Naive thymus-derived CD4-positive, alpha-beta T cell (primary cell): ENCODE measurements at regions not wholly inside any gene's neighbourhood (a gene's known extent, or its start where the extent isn't known, plus 50 kb on each side); places are given as distances from the start of the nearest gene placed in this dataset.

Source experiments
- ATAC-seq: fragments of 150-1000 bp; cut with Tn5 transposase; 2 replicates; pipeline ENCODE4 v1.10.0; 2021; ENCODE audit warnings: mild to moderate bottlenecking, moderate library complexity
- CTCF ChIA-PET: fragments of 350-600 bp; sonication (Branson Sonifier 250); formaldehyde crosslinking; loops from one replicate; lab custom pipeline; 2021; ENCODE audit warnings: antibody characterized with exemption; lab: Charles Lee
- POLR2A ChIA-PET: fragments of 350-600 bp; sonication (Branson Sonifier 250); formaldehyde crosslinking; loops from one replicate; lab custom pipeline; 2021; ENCODE audit warnings: antibody characterized with exemption, inconsistent platforms; lab: Charles Lee
- DNase-seq, 9 donors: peaks; one replicate each; pipeline versions ENCODE4 v3.0.0 to v3.0.0-alpha.2; 2020 to 2022; ENCODE audit warnings: mixed read lengths in 1 of 9
- H3K27ac ChIP-seq: one replicate; pipeline ENCODE4 v1.7.0; 2013; ENCODE audit warnings: mild to moderate bottlenecking, low read depth, low read length, moderate library complexity
- H3K27me3 ChIP-seq, 2 donors: one replicate each; pipeline ENCODE4 v1.7.0; 2013; ENCODE audit warnings: low read length in 2 of 2, mild to moderate bottlenecking in 2 of 2, moderate library complexity in 2 of 2; ENCODE audit not compliant: control insufficient read depth in 2 of 2, insufficient read depth in 2 of 2
- H3K36me3 ChIP-seq, 3 experiments: 1 replicate in 2 of 3; 2 replicates in 1 of 3; pipeline ENCODE4 v1.7.0; 2013; ENCODE audit warnings: low read length in 3 of 3, mild to moderate bottlenecking in 3 of 3, moderate library complexity in 1 of 3; ENCODE audit not compliant: insufficient read depth in 3 of 3, control insufficient read depth in 2 of 3
- H3K4me1 ChIP-seq, 2 donors: one replicate each; pipeline ENCODE4 v1.7.0; 2013; ENCODE audit warnings: low read length in 2 of 2, mild to moderate bottlenecking in 2 of 2, moderate library complexity in 1 of 2; ENCODE audit not compliant: control insufficient read depth in 2 of 2, insufficient read depth in 2 of 2
- H3K4me3 ChIP-seq: 2 replicates; pipeline ENCODE4 v1.7.0; 2013; ENCODE audit warnings: mild to moderate bottlenecking, low read length
- H3K9me3 ChIP-seq, 3 experiments: 1 replicate in 2 of 3; 2 replicates in 1 of 3; pipeline ENCODE4 v1.7.0; 2013; ENCODE audit warnings: low read length in 3 of 3; ENCODE audit not compliant: control insufficient read depth in 2 of 3
- H3K27ac Mint-ChIP-seq, 9 donors: one replicate each; pipeline ENCODE4 v1.8.0; 2020 to 2022; ENCODE audit warnings: mixed read lengths in 9 of 9, mild to moderate bottlenecking in 8 of 9, moderate library complexity in 5 of 9, inconsistent platforms in 2 of 9
- H3K27me3 Mint-ChIP-seq, 5 donors: one replicate each; pipeline ENCODE4 v1.8.0; 2021 to 2022; ENCODE audit warnings: mixed read lengths in 5 of 5, mild to moderate bottlenecking in 1 of 5
- H3K36me3 Mint-ChIP-seq, 5 donors: one replicate each; pipeline ENCODE4 v1.8.0; 2020 to 2022; ENCODE audit warnings: mixed read lengths in 5 of 5, mild to moderate bottlenecking in 3 of 5, inconsistent platforms in 1 of 5
- H3K4me1 Mint-ChIP-seq, 7 donors: one replicate each; pipeline ENCODE4 v1.8.0; 2020 to 2022; ENCODE audit warnings: mixed read lengths in 7 of 7, mild to moderate bottlenecking in 3 of 7, inconsistent platforms in 1 of 7
- H3K4me3 Mint-ChIP-seq, 10 donors: one replicate each; pipeline ENCODE4 v1.8.0; 2020 to 2022; ENCODE audit warnings: mild to moderate bottlenecking in 10 of 10, mixed read lengths in 10 of 10, moderate library complexity in 6 of 10, inconsistent platforms in 2 of 10
- H3K9me3 Mint-ChIP-seq, 11 donors: one replicate each; pipeline ENCODE4 v1.8.0; 2020 to 2022; ENCODE audit warnings: mixed read lengths in 11 of 11, mild to moderate bottlenecking in 4 of 11, inconsistent platforms in 1 of 11, moderate library complexity in 1 of 11
- intact Hi-C, 2 donors: fragments of 100-400 bp; cut with micrococcal nuclease; formaldehyde crosslinking; loops; one replicate each; pipeline ENCODE4 v1.15.1; 2023

DNA sequence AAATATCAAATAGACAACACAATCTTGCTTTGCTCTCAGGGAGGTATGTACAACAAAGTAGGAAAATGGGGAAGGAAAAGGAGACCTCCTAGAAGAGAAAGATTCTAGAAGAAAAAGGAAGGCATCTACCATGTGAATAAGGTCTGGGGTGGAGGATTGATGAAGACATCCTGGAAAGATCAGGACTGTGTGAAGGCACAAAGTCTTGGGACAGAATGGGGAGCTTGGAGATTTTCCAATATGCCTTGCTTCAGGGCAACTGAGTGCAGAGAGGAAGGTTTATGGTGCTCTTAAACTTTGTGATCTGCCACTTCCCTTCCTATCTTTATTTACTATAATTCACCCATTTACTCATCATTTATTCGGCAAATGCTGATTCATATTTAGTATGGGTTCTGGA lies 352.0 kb downstream of the PLPP3 start:
- POLR2A ChIA-PET = no interaction called here
- no peak overlapping the region for H3K4me3 ChIP-seq
- ATAC-seq = no peak
- DNase-seq = no peak
- H3K4me3 Mint-ChIP-seq = no peak overlapping the region
- H3K36me3 Mint-ChIP-seq = no peaks in the 10 kb centered on the region
- no peaks in the 10 kb centered on the region for H3K9me3 ChIP-seq
- no peaks in the 10 kb centered on the region for H3K27me3 ChIP-seq
- H3K27ac Mint-ChIP-seq = no peak overlapping the region
- peaks cover 0 to 4% (median 0%) of the 10 kb centered on the region in 5 donors for H3K27me3 Mint-ChIP-seq
- no peaks in the 10 kb centered on the region for H3K36me3 ChIP-seq
- CTCF ChIA-PET = no interaction called here
- no peaks in the 10 kb centered on the region for H3K4me1 ChIP-seq
- intact Hi-C loops = no loop called here
- peaks cover 0 to 14% (median 0%) of the 10 kb centered on the region in 11 donors for H3K9me3 Mint-ChIP-seq
- no peaks in the 10 kb centered on the region for H3K4me1 Mint-ChIP-seq
- no peak overlapping the region for H3K27ac ChIP-seq

DNA sequence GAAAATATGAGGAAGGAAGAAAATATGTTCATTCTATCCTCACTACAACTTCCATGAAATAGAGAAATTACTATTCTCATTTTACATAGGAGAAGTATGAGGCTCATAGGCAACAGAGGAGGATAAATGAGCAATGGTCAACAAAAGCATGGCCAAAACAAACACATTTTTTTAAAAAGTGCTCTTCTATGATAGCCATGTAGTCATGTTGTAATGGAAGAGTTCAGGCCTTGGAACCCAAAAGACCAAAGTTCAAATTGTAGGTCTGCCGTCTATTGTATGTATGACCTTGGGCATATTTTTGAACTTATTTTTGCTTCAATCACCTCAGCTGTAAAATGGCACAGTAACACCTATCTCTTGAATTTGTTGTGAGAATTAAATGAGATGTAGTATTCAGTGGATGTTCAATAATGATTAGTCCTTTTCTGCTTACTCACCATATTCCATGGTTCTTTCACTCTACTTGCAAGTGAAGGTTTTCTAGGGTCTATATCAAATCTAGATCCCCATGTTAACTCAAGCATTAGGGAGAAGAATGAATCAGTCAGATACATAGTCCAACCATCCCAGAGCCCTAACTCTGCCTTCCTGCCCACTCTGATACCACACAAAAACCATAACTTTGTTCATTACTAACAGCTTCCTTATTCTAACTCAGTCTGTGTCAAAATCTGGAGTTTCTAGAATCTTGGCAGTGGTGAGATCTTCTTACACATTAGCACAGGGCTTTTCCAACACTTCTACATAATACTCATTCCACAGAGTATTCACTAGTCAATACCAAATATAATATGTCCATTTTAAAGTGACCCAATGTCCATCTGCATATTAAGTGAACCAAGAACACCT lies 353.2 kb downstream of the PLPP3 start:
- intact Hi-C loops = no loop called here
- DNase-seq = no peak
- ChIA-PET CTCF (no interaction called here), POLR2A (no interaction called here)
- Histone ChIP-seq H3K27me3 (no peaks in the 10 kb centered on the region), H3K4me1 (no peaks in the 10 kb centered on the region), H3K9me3 (no peaks in the 10 kb centered on the region), H3K4me3 (no peak overlapping the region), H3K27ac (no peak overlapping the region), H3K36me3 (no peaks in the 10 kb centered on the region)
- Mint-ChIP-seq H3K9me3 (peaks cover 0 to 10% (median 0%) of the 10 kb centered on the region in 11 donors), H3K27ac (no peak overlapping the region), H3K4me3 (no peak overlapping the region), H3K27me3 (peaks cover 0 to 11% (median 0%) of the 10 kb centered on the region in 5 donors), H3K36me3 (no peaks in the 10 kb centered on the region), H3K4me1 (no peaks in the 10 kb centered on the region)
- ATAC-seq = no peak

DNA sequence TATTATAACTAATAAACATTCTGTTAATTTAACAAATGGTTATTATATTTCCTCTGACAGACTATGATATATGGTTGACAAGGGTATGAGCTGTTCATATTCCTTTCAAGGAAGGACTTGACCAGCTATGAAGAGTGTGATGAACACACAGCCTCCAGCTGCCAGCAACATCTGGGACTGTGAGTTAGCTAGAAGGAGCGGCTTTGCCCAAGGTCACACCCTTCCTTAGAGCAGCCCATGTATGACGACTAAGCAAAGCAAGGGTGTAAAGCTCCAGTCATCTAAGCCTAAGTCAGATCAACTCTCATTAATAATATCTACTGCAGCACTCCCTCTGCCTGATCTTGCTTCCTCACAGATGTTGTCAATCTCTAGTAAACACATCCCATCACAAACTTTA lies 355.4 kb downstream of the PLPP3 start:
- intact Hi-C loops = no loop called here

DNA sequence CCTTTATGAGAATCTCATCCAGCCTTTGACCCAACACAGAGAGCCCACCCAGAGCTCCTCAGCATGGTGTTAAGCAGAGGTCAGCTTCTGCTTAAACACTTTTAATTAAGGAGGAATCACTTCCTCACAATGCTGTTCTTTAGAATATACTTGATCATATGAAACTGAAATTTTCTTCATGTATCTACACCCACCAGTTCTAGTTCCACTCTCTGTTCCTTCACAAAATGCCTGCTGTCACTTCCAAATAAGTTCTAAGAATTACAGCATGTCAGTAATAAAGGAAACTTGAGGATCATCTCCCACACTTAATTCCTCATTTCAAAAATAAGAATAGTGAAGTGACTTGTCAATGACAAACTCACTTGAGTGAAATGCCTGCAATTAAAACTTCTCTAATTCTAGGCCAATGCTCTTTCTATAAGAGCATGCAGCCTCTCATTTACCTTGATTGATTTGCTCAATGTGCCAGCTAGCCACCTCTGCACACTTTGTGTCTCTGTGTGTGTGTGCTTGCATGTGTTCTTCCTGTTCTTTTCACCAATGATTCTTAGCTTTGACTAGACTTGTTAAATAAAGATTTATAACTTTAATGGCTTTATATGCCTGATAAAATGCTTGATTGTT lies 356.3 kb downstream of the PLPP3 start:
- ChIA-PET POLR2A (no interaction called here), CTCF (no interaction called here)
- Histone ChIP-seq H3K4me1 (no peaks in the 10 kb centered on the region), H3K4me3 (no peak overlapping the region), H3K9me3 (no peaks in the 10 kb centered on the region), H3K27ac (no peak overlapping the region), H3K36me3 (no peaks in the 10 kb centered on the region), H3K27me3 (no peaks in the 10 kb centered on the region)
- Mint-ChIP-seq H3K4me1 (no peaks in the 10 kb centered on the region), H3K36me3 (no peaks in the 10 kb centered on the region), H3K27me3 (peaks cover 0 to 14% (median 0%) of the 10 kb centered on the region in 5 donors), H3K9me3 (peaks cover 0 to 10% (median 0%) of the 10 kb centered on the region in 11 donors), H3K4me3 (no peak overlapping the region), H3K27ac (no peak overlapping the region)
- no peak for ATAC-seq
- no peak for DNase-seq
- intact Hi-C loops = no loop called here

More for the DNA sequence above, 355.4 kb downstream of the PLPP3 start:
- no peaks in the 10 kb centered on the region for H3K4me1 Mint-ChIP-seq
- Histone ChIP-seq H3K27me3 (no peaks in the 10 kb centered on the region), H3K4me1 (no peaks in the 10 kb centered on the region), H3K9me3 (no peaks in the 10 kb centered on the region), H3K27ac (no peak overlapping the region), H3K36me3 (no peaks in the 10 kb centered on the region), H3K4me3 (no peak overlapping the region)
- CTCF ChIA-PET = no interaction called here
- no peak overlapping the region for H3K4me3 Mint-ChIP-seq
- DNase-seq (no peak), ATAC-seq (no peak)
- H3K27ac Mint-ChIP-seq = no peak overlapping the region
- H3K36me3 Mint-ChIP-seq = no peaks in the 10 kb centered on the region
- POLR2A ChIA-PET = no interaction called here
- H3K9me3 Mint-ChIP-seq = peaks cover 0 to 10% (median 0%) of the 10 kb centered on the region in 11 donors
- peaks cover 0 to 14% (median 0%) of the 10 kb centered on the region in 5 donors for H3K27me3 Mint-ChIP-seq

DNA sequence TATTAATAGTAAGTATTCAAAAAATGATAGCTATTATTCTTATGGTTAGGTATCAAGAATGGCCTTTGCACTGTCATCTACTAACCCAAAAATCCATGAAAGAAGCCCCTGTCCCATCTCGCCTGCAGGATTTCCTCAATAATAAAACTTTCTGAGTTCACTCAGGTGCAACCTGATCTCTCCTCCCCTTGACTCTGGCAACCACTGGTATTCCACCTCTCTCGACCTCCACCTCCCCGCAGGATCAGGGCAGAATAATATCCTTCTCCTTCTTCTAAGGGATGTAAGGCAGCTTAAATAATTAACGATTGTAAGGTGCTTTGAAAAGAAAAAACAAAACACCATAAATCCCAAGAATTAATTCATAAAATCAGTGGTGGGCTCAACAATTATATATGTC lies 359.3 kb downstream of the PLPP3 start:
- ChIA-PET POLR2A (no interaction called here), CTCF (no interaction called here)
- ATAC-seq (no peak), DNase-seq (no peak)
- Mint-ChIP-seq H3K9me3 (peaks cover 0 to 10% (median 0%) of the 10 kb centered on the region in 11 donors), H3K4me3 (no peak overlapping the region), H3K36me3 (no peaks in the 10 kb centered on the region), H3K4me1 (no peaks in the 10 kb centered on the region), H3K27me3 (peaks cover 0 to 14% (median 0%) of the 10 kb centered on the region in 5 donors), H3K27ac (no peak overlapping the region)
- intact Hi-C loops = no loop called here
- no peaks in the 10 kb centered on the region for H3K9me3 ChIP-seq
- H3K27me3 ChIP-seq = no peaks in the 10 kb centered on the region
- no peak overlapping the region for H3K4me3 ChIP-seq
- H3K27ac ChIP-seq = no peak overlapping the region
- no peaks in the 10 kb centered on the region for H3K4me1 ChIP-seq
- H3K36me3 ChIP-seq = no peaks in the 10 kb centered on the region

DNA sequence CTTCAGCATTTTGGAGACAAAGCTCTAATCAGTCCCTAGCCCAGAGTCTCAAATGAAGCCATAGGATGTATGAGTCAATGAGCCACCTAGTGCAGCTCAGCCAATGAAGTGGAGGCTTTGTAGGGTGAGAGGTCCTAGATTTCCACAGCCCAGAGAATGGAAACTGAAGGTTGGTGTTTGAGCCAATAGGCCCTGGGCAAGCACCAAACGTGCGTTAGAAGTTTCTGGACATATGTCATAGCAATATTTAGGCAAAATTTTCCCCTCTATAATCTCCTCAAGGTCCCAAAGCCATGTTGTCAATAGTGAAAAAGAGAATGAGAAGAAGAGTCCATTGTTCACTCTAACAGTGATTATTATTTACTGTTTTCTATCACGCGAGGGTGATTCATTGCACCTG lies 361.3 kb downstream of the PLPP3 start:
- Histone ChIP-seq H3K27ac (no peak overlapping the region), H3K9me3 (no peaks in the 10 kb centered on the region), H3K36me3 (no peaks in the 10 kb centered on the region), H3K4me3 (no peak overlapping the region), H3K4me1 (no peaks in the 10 kb centered on the region), H3K27me3 (no peaks in the 10 kb centered on the region)
- Mint-ChIP-seq H3K36me3 (no peaks in the 10 kb centered on the region), H3K4me3 (no peak overlapping the region), H3K4me1 (no peaks in the 10 kb centered on the region), H3K27ac (no peak overlapping the region), H3K9me3 (peaks cover 0 to 8% (median 0%) of the 10 kb centered on the region in 11 donors), H3K27me3 (peaks cover 0 to 9% (median 0%) of the 10 kb centered on the region in 5 donors)
- no peak for ATAC-seq
- POLR2A ChIA-PET = no interaction called here
- no peak for DNase-seq
- CTCF ChIA-PET = no interaction called here
- intact Hi-C loops = no loop called here
